HepG2 (cell line): ENCODE measurements at regions not wholly inside any gene's neighbourhood (a gene's known extent, or its start where the extent isn't known, plus 50 kb on each side); places are given as distances from the start of the nearest gene placed in this dataset.

Experiments used
- DMTF1 ChIP-seq: sonication (generic); formaldehyde crosslinking; IDR thresholded peaks from 2 replicates; pipeline ENCODE4 v1.4.0; 2020; ENCODE audit warnings: mild to moderate bottlenecking, missing genetic modification reagents
- FOXM1 ChIP-seq: sonication (generic); formaldehyde crosslinking; IDR thresholded peaks from 2 replicates; pipeline ENCODE4 v1.5.0; 2020; ENCODE audit warnings: missing genetic modification reagents
- JUNB ChIP-seq: sonication (generic); formaldehyde crosslinking; IDR thresholded peaks from 2 replicates; pipeline ENCODE4 v1.8.0; 2022; ENCODE audit warnings: missing genetic modification reagents, mild to moderate bottlenecking, borderline replicate concordance
- NFIB ChIP-seq: sonication (generic); formaldehyde crosslinking; IDR thresholded peaks from 2 replicates; pipeline ENCODE4 v1.9.0; 2021; ENCODE audit warnings: missing genetic modification reagents, mild to moderate bottlenecking, borderline replicate concordance
- NR2C2 ChIP-seq: sonication (generic); formaldehyde crosslinking; IDR thresholded peaks from 2 replicates; pipeline ENCODE4 v1.4.0; 2020; ENCODE audit warnings: missing genetic modification reagents, mild to moderate bottlenecking, moderate library complexity, borderline replicate concordance
- RELA ChIP-seq: sonication (generic); formaldehyde crosslinking; IDR thresholded peaks from 2 replicates; pipeline ENCODE4 v1.4.0; 2020; ENCODE audit warnings: missing genetic modification reagents
- REST ChIP-seq, 2 experiments: IDR thresholded peaks; 2 replicates each; pipeline ENCODE4 v1.6.1; 2011 to 2012; ENCODE audit warnings: low read length in 2 of 2, borderline replicate concordance in 1 of 2, low read depth in 1 of 2, mild to moderate bottlenecking in 1 of 2, moderate library complexity in 1 of 2
- ZNF24 ChIP-seq: fragments of 450-650 bp; IDR thresholded peaks from 2 replicates; pipeline ENCODE4 v1.6.1; 2017; ENCODE audit warnings: antibody characterized with exemption, mild to moderate bottlenecking

GRCh38 chr6:67362976-67363375 lies 1272.1 kb upstream of the ADGRB3 start:
- no peak for TF ChIP-seq DMTF1 (CRISPR knock-in tag)
- no peak for TF ChIP-seq REST (IDR thresholded peaks at IDR 0.05; ENCODE audit: borderline replicate concordance in 1 of 2, low read depth in 1 of 2, low read length in 2 of 2)
- no peak for TF ChIP-seq JUNB (CRISPR knock-in tag)
- TF ChIP-seq ZNF24 = no peak
- TF ChIP-seq FOXM1 = no peak
- TF ChIP-seq NR2C2 (CRISPR knock-in tag) = no peak
- TF ChIP-seq NFIB = no peak
- no peak for TF ChIP-seq RELA
